Brain microvascular endothelial cell (primary cell): ENCODE measurements at regions not wholly inside any gene's neighbourhood (a gene's known extent, or its start where the extent isn't known, plus 50 kb on each side); places are given as distances from the start of the nearest gene placed in this dataset.
"Not testable (repeated sequence)": the region's sequence is repeated elsewhere in the genome, so short reads cannot be mapped to it uniquely, and the experiment has no call there.

Source experiments
- DNase-seq: peaks from one replicate; pipeline ENCODE4 v3.0.0-alpha.2; 2020
- H3K27ac ChIP-seq: fragments of 250-450 bp; sonication (Bioruptor Pico); 2 replicates; pipeline ENCODE4 v1.5.1; 2020; ENCODE audit warnings: mild to moderate bottlenecking, moderate library complexity
- H3K27me3 ChIP-seq: fragments of 250-450 bp; sonication (Bioruptor Pico); replicated peaks from 2 replicates; pipeline ENCODE4 v1.5.1; 2020; ENCODE audit warnings: mild to moderate bottlenecking
- H3K36me3 ChIP-seq: fragments of 250-450 bp; sonication (Bioruptor Pico); replicated peaks from 2 replicates; pipeline ENCODE4 v1.5.1; 2020; ENCODE audit warnings: mild to moderate bottlenecking
- H3K4me3 ChIP-seq: 2 replicates; pipeline ENCODE4 v1.5.1; 2011; ENCODE audit warnings: low read depth, mild to moderate bottlenecking, control low read depth, low read length, moderate library complexity
- in situ Hi-C: cut with HindIII; loops from 2 replicates; pipeline ENCODE4 v1.10.0; 2017; ENCODE audit warnings: low sequenced_read_pairs, low pct_ligation_motif_present
- TF ChIP-seq, protein P1 (sequence below): IDR thresholded peaks from 2 replicates; pipeline ENCODE4 v1.5.1; 2011; ENCODE audit warnings: low read depth, mild to moderate bottlenecking, moderate library complexity, low read length, control low read depth, inconsistent platforms; ENCODE audit errors: missing control alignments

DNA sequence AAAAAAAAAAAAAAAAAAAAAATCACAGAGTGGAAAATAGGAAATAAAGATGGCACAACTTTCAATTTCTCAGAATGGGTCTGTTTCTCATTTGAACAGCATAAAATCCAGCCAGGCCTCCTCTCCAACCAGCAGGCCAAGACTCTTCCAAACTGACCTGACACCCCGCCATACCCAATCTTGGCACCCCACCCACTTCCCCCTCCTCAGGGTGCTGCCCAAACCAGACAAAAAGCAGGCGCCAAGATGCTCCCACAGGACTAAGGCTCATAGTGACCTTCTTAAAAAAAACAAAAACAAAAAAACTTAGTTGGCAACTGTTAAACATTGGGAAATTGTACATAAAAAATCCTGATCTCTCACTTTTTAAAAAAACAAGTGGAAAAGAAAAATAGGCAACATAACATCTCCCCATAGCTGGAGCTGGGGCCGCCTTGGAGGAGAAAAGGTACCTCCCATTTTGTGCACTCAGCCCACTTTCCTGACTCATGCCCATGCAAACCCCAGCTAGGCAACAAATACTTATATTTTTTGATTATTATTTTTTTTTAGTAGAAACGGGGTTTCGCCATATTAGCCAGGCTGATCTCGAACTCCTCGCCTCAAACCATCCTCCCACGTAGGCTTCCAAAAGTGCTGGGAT, 205.9 kb downstream of the NPIPA8 start:
- H3K36me3 ChIP-seq, H3K4me3 ChIP-seq, DNase-seq, H3K27me3 ChIP-seq, in situ Hi-C loops, H3K27ac ChIP-seq: not testable (repeated sequence)

DNA sequence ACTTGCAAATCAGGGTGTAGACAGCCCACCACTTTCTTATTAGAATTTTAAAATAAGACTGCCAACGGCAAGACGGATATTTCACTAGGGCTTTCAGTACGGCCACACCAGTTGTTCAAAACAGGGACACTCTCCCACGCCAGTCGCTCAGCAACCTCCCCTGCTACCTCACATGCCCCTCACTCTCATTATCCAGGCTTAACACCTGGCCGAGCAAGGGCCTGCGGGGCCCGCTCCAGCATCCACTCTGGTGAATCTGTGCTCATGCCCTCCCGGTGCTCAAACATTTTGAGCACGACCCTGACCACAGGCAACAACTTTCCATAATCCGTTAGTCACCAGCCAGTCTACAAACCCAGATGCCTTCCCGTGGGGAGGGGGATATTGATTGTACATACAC, 209.5 kb downstream of the NPIPA8 start:
- H3K4me3 ChIP-seq, H3K27me3 ChIP-seq, H3K27ac ChIP-seq, in situ Hi-C loops, H3K36me3 ChIP-seq, DNase-seq: not testable (repeated sequence)

DNA sequence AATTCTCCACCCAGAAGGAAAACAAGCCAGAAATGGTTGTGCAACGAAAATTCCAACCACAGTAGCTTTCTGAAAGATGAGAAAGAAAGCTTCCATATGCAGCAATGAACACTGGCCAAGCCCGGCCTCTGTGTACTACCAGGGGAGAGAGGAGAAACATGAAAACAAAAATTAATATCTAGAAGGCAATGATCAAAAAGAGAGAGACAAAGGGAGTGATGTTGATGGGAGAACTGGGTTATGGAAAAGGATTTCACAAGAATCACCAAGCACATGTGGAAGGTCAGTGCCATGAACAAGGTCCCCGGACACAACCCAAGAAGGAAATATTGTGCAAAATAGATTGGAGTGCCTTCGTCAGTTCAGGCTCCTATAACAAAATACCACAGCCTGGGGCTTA, 217.4 kb downstream of the NPIPA8 start:
- H3K27ac ChIP-seq, H3K27me3 ChIP-seq, H3K4me3 ChIP-seq, H3K36me3 ChIP-seq, DNase-seq, in situ Hi-C loops: not testable (repeated sequence)

DNA sequence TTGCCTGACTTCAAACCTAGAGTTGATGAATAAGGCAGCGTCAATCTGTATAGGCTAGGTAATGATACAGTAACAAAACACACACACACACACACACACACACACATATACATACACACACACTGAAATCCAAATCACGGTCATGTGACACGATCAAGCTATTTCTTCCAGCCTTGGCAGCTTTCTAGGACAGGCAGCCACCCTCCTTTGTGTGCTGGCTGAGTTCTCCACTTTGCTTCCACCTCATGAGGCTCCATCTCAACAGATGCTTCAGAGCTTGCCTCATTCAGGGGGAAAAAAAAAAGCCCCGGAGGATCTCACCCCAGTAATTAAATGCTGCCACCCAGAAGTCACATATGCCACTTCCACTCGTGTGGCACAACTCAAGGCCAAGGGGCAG, 217.9 kb downstream of the NPIPA8 start:
- in situ Hi-C loops, H3K4me3 ChIP-seq, H3K27ac ChIP-seq, H3K27me3 ChIP-seq, DNase-seq, H3K36me3 ChIP-seq: not testable (repeated sequence)

DNA sequence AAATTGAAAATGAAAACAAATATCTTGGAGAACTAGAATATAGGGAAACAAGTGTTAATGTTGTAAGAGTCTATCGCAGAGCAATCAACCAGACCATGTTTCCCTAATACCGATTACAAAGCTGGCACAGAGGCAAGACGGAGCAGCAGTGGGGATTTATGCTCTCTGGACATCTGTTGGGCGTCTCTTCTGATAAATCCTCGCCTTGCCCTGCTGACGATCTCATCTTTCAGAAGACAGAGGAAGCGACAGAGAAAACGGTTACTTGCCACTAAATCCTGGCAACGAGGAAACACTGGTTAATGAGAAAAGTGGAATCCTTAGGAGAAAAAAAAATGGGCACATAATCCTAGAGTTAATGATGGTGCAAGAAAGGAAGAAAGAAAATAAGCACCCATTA, 218.5 kb downstream of the NPIPA8 start:
- H3K27me3 ChIP-seq, in situ Hi-C loops, H3K27ac ChIP-seq, DNase-seq, H3K36me3 ChIP-seq, H3K4me3 ChIP-seq: not testable (repeated sequence)

DNA sequence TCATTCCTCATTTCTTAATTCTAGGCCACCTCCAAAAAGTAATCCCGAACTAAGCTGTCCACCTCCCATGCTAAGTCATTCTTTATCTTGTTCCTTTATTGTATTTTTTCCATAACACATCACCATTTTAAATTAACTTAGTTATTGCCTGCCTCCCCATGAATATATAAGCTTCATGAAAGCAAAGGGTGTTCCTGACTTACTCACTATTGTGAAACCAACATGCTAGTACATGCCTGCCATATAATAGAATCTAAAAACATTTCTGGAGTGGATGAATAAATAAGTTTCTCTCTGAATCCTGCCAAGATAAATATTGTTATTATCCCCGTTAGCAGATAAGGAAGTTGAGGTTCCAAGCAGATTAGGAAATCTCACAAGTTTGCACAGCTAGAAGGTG, 232.1 kb downstream of the NPIPA8 start:
- H3K27ac ChIP-seq, H3K4me3 ChIP-seq, H3K36me3 ChIP-seq, DNase-seq, in situ Hi-C loops, H3K27me3 ChIP-seq: not testable (repeated sequence)

DNA sequence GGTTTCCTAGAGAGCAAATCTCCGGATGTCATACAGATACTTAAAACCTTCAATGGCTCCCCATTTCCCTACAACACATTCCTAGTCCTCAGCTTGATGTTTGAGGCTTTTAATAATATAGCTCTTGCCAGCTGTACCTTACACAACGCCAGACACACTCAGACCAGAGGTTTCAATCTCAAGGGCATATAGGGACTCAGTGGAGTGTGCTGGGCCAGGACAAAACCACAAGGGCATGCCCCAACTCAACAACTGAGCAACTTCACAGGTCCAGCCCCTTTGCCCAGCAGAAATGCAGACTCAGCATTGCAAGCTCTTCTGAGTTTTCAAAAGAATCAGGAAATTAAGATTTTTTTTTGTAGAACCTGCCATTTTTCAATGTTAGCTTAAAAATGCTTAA, 235.5 kb downstream of the NPIPA8 start:
- H3K4me3 ChIP-seq, H3K27ac ChIP-seq, DNase-seq, H3K27me3 ChIP-seq, in situ Hi-C loops, H3K36me3 ChIP-seq: not testable (repeated sequence)

DNA sequence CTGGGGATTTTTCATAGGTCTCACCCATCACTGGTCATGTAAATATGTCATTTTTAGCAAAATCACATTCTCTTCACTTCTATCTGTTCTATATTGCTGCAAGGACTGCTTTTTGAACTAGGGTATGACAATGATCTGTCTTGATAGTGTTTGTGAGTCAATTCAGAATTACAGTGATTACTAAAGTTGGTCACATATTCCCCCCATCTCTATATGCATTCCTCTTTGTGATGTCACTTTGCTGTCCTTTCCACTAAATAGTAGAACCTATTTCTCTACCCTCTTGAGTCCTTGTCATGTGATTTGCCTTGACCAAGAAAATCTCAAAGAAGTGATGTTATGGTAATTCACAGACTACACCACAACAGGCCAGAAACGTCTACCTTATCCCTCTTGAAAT, 243.9 kb downstream of the NPIPA8 start:
- H3K27ac ChIP-seq, DNase-seq, in situ Hi-C loops, H3K27me3 ChIP-seq, H3K4me3 ChIP-seq, H3K36me3 ChIP-seq: not testable (repeated sequence)

DNA sequence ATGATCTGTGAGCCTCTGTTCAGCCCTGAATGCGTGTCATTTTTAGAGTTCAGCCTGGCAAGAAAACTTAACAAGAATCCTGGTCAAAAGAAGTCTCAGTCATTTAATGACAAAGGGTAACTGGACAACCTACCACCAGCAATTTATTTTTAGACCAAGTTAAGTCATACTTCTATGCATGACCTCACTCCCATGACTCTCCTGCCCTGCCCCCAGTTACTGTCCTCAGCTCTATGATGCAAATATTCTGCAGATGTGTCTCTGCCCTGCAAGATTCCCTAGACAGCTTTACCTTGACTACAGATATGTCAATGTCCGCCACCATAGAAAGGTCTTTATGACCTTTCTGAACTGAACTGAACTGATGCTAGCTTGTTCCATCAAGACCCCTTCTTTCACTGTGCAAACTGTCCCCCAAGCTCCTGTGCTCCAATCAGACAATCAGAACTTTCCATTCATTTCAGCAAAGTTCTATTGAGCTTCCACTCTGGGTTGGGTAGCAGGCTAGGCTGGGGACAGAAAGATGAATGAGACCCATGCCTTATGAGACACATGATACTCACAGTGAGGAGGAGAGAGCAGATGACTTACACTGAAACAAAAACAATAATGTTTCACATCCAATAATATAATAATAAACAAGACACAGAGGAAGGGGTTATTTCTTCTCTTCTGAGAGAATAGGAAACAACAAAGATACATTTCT, 255.7 kb downstream of the NPIPA8 start:
- in situ Hi-C loops, H3K4me3 ChIP-seq, H3K27me3 ChIP-seq, H3K27ac ChIP-seq, H3K36me3 ChIP-seq, DNase-seq: not testable (repeated sequence)

DNA sequence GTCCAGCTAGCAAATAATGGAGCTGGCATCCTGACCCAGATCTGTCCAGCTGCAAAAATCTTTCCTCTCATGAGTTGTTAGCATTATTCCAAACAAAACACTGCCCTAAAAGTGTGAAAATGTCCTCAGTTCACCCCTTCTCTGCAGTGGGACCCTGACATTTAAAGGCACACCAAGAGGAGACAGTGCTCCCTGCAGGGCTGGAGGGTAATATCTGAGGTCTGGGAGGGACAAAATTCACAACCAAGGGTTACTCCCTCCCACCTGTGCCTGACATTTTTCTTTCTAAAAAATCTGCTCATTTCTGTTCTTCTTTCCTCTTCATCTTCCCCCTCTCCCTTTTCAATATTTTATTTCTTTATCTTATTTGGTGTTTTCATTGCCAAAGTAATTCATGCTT, 258.6 kb downstream of the NPIPA8 start:
- H3K27me3 ChIP-seq, H3K4me3 ChIP-seq, H3K36me3 ChIP-seq, H3K27ac ChIP-seq, in situ Hi-C loops, DNase-seq: not testable (repeated sequence)

DNA sequence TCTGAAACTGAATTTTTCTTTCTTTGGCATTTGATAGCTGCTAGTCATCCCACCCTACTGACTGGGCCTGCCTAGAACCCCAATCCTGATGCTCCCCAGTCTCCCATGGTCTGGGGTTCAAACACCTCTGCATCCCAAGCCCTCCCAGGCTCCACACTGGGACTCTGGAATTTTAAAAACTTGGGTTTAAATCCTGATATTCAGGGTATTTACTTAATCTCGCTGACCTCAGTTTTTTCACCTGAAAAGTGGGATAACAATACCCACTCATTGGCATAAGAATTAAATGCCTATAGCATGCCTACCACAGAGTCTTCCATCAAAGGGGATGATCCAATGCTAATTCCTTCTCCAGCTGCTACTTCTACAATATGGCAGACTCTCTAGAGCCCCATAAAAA, 264.4 kb downstream of the NPIPA8 start:
- H3K27ac ChIP-seq: no peak overlapping the region
- H3K36me3 ChIP-seq: no peaks in the 10 kb centered on the region
- TF ChIP-seq, protein P1, sequence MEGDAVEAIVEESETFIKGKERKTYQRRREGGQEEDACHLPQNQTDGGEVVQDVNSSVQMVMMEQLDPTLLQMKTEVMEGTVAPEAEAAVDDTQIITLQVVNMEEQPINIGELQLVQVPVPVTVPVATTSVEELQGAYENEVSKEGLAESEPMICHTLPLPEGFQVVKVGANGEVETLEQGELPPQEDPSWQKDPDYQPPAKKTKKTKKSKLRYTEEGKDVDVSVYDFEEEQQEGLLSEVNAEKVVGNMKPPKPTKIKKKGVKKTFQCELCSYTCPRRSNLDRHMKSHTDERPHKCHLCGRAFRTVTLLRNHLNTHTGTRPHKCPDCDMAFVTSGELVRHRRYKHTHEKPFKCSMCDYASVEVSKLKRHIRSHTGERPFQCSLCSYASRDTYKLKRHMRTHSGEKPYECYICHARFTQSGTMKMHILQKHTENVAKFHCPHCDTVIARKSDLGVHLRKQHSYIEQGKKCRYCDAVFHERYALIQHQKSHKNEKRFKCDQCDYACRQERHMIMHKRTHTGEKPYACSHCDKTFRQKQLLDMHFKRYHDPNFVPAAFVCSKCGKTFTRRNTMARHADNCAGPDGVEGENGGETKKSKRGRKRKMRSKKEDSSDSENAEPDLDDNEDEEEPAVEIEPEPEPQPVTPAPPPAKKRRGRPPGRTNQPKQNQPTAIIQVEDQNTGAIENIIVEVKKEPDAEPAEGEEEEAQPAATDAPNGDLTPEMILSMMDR: no peak
- DNase-seq: no peak
- in situ Hi-C loops: no loop called here
- H3K27me3 ChIP-seq: no peaks in the 10 kb centered on the region
- H3K4me3 ChIP-seq: no peak overlapping the region
